Left lobe of liver (tissue), 2 donors: ENCODE measurements at regions not wholly inside any gene's neighbourhood (a gene's known extent, or its start where the extent isn't known, plus 50 kb on each side); places are given as distances from the start of the nearest gene placed in this dataset.
A peak's percentile ranks its signal among the peaks of the same experiment; 100 is the strongest.

Experiments used
- ATAC-seq: fragments of 200-7000 bp; cut with Tn5 transposase; one replicate; pipeline ENCODE4 v1.9.1; 2020; ENCODE audit warnings: mild to moderate bottlenecking, moderate library complexity
- DNase-seq: peaks from one replicate; pipeline ENCODE4 v3.0.0-alpha.2; 2020; ENCODE audit warnings: low spot score
- donor health status: DM: no; HTN: no; CAD: no; lungs with moderate emphysema.
- donor health status: DM: no; HTN: yes; CAD: no.

- DNase-seq (peak; percentile 77), ATAC-seq (peak; percentile 95)
Measured at GRCh38 chr5:69042915-69043654, 50.7 kb upstream of the SLC30A5 start.

GRCh38 chr5:69043655-69043996 is 50.2 kb upstream of the SLC30A5 start:
- ATAC-seq (peak; percentile 47), DNase-seq (no peak)
